Right lobe of liver (tissue), 4 donors: ENCODE measurements at regions not wholly inside any gene's neighbourhood (a gene's known extent, or its start where the extent isn't known, plus 50 kb on each side); places are given as distances from the start of the nearest gene placed in this dataset.

Source experiments
- POLR2A ChIP-seq: fragments of 450-650 bp; IDR thresholded peaks from one replicate; pipeline ENCODE4 v1.6.1; 2017; ENCODE audit warnings: antibody characterized with exemption, mild to moderate bottlenecking
- TF ChIP-seq, protein P1 (sequence below), 4 donors: fragments of 200-600 bp in 3 of 4; fragments of 450-650 bp in 1 of 4; IDR thresholded peaks; one replicate each; pipeline versions ENCODE4 v1.5.1 to v1.8.0; 2016 to 2022; ENCODE audit warnings: antibody characterized with exemption in 4 of 4, mild to moderate bottlenecking in 2 of 4
- donor health status: DM: no; HTN: no; CAD: no.
- donor health status: DM: no; HTN: no; CAD: no.
- donor health status: DM: no; HTN: yes; CAD: no.

DNA sequence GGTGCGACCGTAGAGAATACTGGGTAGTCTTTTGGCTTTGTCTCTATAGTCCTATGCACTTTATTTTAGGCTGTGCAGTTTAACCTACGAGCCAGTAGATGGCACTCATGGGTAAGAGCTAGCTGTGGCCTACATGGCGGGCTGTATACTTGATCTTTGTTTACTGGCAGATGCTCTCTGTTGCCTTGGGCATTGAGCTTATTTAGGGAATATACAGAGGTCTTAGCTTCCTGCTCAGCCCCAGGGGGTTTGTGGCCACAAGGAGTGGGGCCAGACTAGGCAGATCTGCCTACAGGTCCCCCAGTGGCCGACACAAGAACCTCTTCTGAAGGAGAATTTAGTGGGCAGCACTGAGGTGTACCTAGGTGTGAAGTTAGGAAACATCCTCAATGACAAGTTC, 227.6 kb upstream of the HDX start:
- no peak for TF ChIP-seq POLR2A
- TF ChIP-seq, protein P1, sequence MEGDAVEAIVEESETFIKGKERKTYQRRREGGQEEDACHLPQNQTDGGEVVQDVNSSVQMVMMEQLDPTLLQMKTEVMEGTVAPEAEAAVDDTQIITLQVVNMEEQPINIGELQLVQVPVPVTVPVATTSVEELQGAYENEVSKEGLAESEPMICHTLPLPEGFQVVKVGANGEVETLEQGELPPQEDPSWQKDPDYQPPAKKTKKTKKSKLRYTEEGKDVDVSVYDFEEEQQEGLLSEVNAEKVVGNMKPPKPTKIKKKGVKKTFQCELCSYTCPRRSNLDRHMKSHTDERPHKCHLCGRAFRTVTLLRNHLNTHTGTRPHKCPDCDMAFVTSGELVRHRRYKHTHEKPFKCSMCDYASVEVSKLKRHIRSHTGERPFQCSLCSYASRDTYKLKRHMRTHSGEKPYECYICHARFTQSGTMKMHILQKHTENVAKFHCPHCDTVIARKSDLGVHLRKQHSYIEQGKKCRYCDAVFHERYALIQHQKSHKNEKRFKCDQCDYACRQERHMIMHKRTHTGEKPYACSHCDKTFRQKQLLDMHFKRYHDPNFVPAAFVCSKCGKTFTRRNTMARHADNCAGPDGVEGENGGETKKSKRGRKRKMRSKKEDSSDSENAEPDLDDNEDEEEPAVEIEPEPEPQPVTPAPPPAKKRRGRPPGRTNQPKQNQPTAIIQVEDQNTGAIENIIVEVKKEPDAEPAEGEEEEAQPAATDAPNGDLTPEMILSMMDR (IDR thresholded peaks at IDR 0.05), result peak; percentile 79 to 89 (median 86)
